Left lobe of liver (tissue), 2 donors: ENCODE measurements at regions not wholly inside any gene's neighbourhood (a gene's known extent, or its start where the extent isn't known, plus 50 kb on each side); places are given as distances from the start of the nearest gene placed in this dataset.
"Not testable (repeated sequence)": the region's sequence is repeated elsewhere in the genome, so short reads cannot be mapped to it uniquely, and the experiment has no call there.

ENCODE experiments used
- ATAC-seq: fragments of 200-7000 bp; cut with Tn5 transposase; one replicate; pipeline ENCODE4 v1.9.1; 2020; ENCODE audit warnings: mild to moderate bottlenecking, moderate library complexity
- DNase-seq: peaks from one replicate; pipeline ENCODE4 v3.0.0-alpha.2; 2020; ENCODE audit warnings: low spot score
- donor health status: DM: no; HTN: no; CAD: no; lungs with moderate emphysema.
- donor health status: DM: no; HTN: yes; CAD: no.

GRCh38 chr2:111544006-111544405 lies 340.0 kb downstream of the ANAPC1 start:
- not testable (repeated sequence) for ATAC-seq, DNase-seq

- not testable (repeated sequence) for ATAC-seq, DNase-seq
These were observed 338.1 kb downstream of the ANAPC1 start for GRCh38 chr2:111545723-111546431.

- not testable (repeated sequence) for ATAC-seq, DNase-seq
These were observed 337.4 kb downstream of the ANAPC1 start for GRCh38 chr2:111546578-111546977.

DNA sequence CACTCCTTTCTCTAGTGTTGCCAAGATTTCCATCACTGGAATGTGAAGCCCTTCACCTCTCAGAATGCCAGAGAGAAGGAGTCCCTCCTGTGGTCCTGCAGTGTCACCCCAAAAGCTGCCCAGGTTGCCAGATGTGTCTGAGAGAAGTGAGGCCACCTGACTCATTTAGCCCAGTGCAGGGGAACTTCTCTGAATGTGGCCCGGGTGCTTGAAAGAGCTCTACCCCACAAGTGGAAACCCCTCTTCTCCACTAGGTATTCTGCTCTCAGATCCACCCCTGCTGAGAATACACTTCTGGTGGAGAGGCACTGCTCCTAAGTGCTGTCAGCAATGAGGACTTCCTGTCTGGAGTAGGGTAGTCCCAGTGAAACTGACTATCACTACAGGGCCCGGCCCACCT lies 334.8 kb downstream of the ANAPC1 start:
- DNase-seq, ATAC-seq: not testable (repeated sequence)

- ATAC-seq: peak; percentile 23
- not testable (repeated sequence) for DNase-seq
These were observed 332.6 kb downstream of the ANAPC1 start for GRCh38 chr2:111551428-111551827.

- DNase-seq, ATAC-seq: not testable (repeated sequence)
These were observed 331.4 kb downstream of the ANAPC1 start for GRCh38 chr2:111552625-111553024.

DNA sequence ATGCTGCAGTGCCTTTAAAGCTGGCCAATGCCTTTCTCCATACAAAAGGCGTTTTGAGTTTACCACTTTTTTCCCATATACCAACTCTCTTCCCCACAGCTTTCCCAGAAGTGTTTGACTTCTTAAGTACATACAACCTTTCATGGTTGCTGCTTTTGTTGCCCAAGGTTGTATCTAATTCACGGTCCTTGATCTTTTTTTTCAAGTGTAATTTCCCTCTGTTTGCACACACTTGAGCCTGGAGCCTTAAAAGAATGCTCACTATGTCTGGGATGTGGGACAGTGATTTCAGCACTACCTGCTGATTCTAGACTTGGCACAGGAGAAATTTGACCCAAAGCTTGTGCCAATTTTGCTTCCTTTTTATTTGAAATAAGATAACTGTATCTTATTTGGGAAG lies 324.7 kb downstream of the ANAPC1 start:
- ATAC-seq, DNase-seq: not testable (repeated sequence)

DNA sequence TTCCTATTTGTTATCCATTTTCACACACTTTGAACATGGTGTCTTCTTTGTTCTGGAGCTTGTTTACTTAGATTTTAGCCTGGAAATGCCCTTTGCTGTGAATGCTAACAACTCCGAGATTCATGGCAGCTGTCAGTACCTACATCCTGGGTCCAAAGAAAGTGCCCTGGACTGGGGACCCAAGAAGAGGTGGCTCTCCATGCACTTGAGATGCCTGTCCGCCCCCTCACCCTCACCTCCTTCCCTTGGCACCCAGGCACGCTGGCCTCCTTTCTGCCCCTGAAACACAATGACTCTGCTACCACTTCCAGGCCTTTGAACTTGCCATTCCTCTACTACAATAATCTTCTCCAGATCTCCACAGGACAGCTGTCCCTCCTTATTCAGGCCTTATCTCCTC lies 324.2 kb downstream of the ANAPC1 start:
- DNase-seq, ATAC-seq: not testable (repeated sequence)

- DNase-seq (peak; percentile 66), ATAC-seq (peak; percentile 82)
These were observed 317.9 kb downstream of the ANAPC1 start for GRCh38 chr2:111566068-111566467.

- ATAC-seq, DNase-seq: not testable (repeated sequence)
These were observed 316.8 kb downstream of the ANAPC1 start for GRCh38 chr2:111567233-111567632.

DNA sequence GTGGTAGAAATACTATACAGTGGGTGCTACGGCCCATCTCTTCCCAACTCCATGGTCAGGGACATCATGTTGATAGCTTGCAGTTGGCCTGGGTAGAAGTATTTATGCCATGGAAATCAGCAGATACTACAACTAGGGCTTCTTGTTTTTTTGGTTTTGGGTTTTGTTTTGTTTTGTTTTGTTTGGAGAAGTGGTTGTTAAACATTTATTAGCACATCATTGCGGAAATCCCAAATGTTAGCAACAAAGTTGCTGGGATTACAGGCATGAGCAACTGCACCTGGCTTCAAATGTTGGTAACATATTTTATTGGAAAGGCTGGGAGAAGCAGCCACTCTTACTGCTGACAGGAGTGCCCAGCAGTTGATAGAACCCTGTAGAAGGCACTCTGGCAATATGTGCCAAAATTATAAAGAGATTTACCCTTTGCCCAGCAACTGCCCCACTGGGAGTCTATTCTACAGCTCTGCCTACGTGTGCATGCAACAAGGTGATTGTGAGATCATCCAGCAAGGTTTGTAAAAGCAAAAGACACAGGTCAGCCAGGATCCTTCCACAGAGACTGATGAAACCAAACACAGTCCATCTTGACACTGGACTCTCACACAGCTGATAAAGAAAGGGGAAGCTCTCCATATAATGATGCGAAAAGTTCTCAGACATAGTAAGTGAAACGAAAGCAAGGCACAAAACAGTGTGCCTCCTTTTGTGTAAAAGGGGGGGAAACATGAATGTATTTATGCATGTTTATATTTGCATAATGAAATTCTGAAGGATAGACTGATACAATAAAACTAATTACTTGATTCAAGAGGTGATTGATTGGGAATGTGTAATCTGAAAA lies 314.4 kb downstream of the ANAPC1 start:
- DNase-seq: not testable (repeated sequence)
- ATAC-seq: peak; percentile 70

GRCh38 chr2:111570300-111571114 lies 313.5 kb downstream of the ANAPC1 start:
- ATAC-seq: peak; percentile 29

DNA sequence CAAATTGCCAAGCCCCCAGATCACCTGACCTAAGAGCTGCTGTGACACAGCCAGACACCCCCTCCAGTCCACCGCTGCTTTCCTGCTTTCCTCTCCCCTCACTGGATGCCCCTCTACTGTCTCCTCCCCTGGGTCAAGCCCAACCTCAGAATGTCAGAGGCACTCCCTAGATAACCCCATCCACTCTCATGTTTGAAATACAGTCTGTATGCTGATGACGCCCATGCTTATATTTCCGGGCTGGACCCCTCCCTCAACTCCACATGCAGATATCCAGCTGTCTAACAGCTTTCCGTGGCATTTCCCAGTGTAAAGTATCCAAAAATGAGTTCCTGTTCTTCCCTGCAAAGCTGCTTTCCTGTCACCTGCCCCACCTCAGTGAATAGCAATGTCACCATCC lies 309.2 kb downstream of the ANAPC1 start:
- DNase-seq, ATAC-seq: not testable (repeated sequence)

More at GRCh38 chr2:111570300-111571114, 313.5 kb downstream of the ANAPC1 start:
- DNase-seq: not testable (repeated sequence)

DNA sequence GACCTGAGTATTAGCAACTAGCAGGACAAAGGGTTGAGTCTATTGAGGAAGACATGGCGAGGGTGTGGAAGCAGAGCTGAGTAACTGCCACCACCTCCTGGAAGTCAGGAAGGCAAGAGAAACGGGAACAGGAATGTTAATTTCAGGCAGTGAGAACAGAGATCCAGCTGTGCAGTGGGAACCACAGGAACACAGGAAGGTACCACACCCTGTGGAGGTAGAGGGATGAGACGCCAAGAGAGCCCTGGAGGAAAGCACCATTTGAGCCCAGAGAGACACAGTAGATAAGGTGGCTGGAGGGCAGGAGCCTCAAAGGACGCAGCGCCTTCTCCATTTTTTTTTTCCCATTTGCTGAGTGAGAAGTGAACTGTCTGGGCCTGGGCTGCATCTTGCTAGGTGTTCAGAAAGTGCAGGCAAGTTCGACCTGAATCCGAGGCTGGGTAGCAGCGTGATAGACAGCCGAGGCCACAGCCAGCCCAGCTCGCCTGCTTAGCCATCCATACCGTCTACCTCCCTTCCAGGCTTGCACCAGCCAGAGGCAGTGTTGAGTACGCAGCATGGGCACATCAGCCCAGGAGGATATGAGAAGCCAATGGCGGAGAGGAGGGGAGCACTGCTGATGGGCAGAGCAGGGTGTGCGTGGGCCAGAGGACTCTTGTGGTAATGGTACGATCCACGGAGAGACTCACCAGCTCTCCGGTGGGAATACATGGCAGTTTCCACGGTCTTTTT lies 306.7 kb downstream of the ANAPC1 start:
- not testable (repeated sequence) for DNase-seq, ATAC-seq

GRCh38 chr2:111579500-111580134 lies 304.4 kb downstream of the ANAPC1 start:
- not testable (repeated sequence) for DNase-seq, ATAC-seq

DNA sequence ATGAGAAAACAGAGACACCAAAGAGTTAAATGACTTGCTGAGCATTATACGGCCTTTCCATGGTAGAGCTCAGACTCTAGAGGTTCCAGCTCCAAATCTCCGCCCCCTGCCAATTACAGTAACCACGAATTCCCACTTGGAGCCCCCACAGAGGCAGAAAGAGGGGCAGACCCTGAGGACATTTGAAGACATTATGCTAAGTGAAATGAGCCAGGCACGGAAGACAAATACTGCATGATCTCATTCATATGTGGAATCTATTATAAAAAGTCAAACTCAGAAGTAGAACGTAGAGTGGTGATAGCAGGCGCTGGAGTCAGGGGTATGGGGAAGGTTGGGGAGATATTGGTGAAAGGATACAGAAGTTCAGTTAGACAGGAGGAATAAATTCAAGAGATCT lies 303.4 kb downstream of the ANAPC1 start:
- DNase-seq, ATAC-seq: not testable (repeated sequence)

DNA sequence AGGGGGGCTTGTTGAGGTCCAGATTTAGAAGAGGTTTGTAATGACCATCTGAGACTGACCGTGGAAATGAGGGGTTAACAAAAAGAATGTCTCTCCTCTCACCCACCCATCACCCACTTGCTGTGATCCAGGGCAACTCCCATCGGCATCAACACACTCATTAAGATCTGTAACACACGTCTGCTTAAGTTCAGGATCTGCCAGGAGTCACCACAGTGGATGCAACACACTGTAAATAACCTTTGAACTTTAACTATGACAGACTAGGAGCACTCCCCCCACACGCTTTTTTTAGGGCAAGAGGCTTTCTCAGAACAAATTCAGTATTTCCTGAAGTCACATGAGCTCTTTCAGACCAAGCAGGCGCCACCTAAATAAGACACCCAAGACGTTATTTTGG lies 301.9 kb downstream of the ANAPC1 start:
- not testable (repeated sequence) for DNase-seq
- peak; percentile 24 for ATAC-seq

- not testable (repeated sequence) for DNase-seq, ATAC-seq
These were observed 300.5 kb downstream of the ANAPC1 start for GRCh38 chr2:111583480-111583879.

GRCh38 chr2:111584540-111584939 lies 299.5 kb downstream of the ANAPC1 start:
- not testable (repeated sequence) for ATAC-seq, DNase-seq
